PC-3 (cell line): ENCODE measurements at regions not wholly inside any gene's neighbourhood (a gene's known extent, or its start where the extent isn't known, plus 50 kb on each side); places are given as distances from the start of the nearest gene placed in this dataset.

ENCODE experiments used
- EZH2 ChIP-seq: fragments of 300-600 bp; sonication (generic); IDR thresholded peaks from one replicate; pipeline ENCODE4 v1.6.1; 2017; ENCODE audit warnings: antibody characterized with exemption, mild to moderate bottlenecking, low read length; ENCODE audit not compliant: unreplicated experiment
- TF ChIP-seq, protein P1 (sequence below): fragments of 300-600 bp; sonication (generic); conservative IDR thresholded peaks from 2 replicates; pipeline ENCODE4 v1.5.1; 2017; ENCODE audit warnings: antibody characterized with exemption, low read depth, mild to moderate bottlenecking, low read length

DNA sequence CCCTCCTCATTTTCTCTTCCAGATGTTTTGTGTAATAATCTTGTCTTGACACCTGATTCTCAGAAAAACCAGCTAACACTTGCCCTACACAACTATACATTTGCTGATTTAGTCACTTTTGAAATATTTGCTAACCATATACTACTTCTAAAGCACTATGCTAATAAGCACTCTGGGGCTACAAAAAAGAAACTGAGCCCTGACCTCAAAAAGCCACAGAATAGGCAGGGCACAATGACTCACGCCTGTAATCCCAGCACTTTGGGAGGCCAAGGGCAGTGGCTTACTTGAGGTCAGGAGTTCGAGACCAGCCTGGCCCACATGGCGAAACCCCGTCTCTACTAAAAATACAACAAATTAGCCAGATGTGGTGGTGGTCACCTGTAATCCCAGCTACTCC, 266.0 kb downstream of the RAD51AP2 start:
- TF ChIP-seq EZH2, result no peak
- TF ChIP-seq, protein P1, sequence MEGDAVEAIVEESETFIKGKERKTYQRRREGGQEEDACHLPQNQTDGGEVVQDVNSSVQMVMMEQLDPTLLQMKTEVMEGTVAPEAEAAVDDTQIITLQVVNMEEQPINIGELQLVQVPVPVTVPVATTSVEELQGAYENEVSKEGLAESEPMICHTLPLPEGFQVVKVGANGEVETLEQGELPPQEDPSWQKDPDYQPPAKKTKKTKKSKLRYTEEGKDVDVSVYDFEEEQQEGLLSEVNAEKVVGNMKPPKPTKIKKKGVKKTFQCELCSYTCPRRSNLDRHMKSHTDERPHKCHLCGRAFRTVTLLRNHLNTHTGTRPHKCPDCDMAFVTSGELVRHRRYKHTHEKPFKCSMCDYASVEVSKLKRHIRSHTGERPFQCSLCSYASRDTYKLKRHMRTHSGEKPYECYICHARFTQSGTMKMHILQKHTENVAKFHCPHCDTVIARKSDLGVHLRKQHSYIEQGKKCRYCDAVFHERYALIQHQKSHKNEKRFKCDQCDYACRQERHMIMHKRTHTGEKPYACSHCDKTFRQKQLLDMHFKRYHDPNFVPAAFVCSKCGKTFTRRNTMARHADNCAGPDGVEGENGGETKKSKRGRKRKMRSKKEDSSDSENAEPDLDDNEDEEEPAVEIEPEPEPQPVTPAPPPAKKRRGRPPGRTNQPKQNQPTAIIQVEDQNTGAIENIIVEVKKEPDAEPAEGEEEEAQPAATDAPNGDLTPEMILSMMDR, result no peak
